ENCODE measurements at regions not wholly inside any gene's neighbourhood (a gene's known extent, or its start where the extent isn't known, plus 50 kb on each side); places are given as distances from the start of the nearest gene placed in this dataset.

GRCh38 chr3:72355168-72355567 lies 493.1 kb downstream of the SHQ1 start:
- TF ChIP-seq CTCF (conservative IDR thresholded peaks at IDR 0.05; ENCODE audit: low read depth, low read length) = no peak
- TF ChIP-seq POLR2A (IDR thresholded peaks at IDR 0.05; ENCODE audit: low read depth, low read length) = no peak
- no peak for TF ChIP-seq RFX5 (IDR thresholded peaks at IDR 0.05; ENCODE audit: low read depth, low read length)
- no peak for TF ChIP-seq MAFK (IDR thresholded peaks at IDR 0.05; ENCODE audit: low read depth, low read length)
- no peak for TF ChIP-seq RAD21 (IDR thresholded peaks at IDR 0.05; ENCODE audit: low read length)

All from IMR-90 (cell line).